ENCODE measurements at regions not wholly inside any gene's neighbourhood (a gene's known extent, or its start where the extent isn't known, plus 50 kb on each side); places are given as distances from the start of the nearest gene placed in this dataset.

DNA sequence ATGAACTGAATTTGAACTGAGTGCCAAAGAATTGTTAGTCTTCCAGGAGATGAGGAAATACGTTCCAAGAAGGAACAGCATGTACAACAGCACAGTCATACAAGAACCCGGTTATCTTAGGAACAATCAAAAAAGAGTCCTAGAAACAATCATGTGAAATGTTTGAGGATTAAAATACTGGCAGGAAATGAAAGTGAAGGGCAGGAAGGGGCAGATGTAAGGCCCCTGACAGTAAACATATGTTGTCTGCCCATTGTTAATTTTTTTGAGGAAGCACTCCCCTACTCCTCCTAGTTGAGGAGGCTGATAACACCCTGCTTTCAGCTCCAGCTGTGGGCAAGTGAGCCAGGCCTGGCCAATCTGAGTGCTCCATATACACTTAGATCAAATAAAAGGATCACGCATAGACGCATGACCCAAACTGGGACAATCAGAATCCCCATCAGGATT is 220.9 kb downstream of the HACE1 start:
- TF ChIP-seq, protein P1, sequence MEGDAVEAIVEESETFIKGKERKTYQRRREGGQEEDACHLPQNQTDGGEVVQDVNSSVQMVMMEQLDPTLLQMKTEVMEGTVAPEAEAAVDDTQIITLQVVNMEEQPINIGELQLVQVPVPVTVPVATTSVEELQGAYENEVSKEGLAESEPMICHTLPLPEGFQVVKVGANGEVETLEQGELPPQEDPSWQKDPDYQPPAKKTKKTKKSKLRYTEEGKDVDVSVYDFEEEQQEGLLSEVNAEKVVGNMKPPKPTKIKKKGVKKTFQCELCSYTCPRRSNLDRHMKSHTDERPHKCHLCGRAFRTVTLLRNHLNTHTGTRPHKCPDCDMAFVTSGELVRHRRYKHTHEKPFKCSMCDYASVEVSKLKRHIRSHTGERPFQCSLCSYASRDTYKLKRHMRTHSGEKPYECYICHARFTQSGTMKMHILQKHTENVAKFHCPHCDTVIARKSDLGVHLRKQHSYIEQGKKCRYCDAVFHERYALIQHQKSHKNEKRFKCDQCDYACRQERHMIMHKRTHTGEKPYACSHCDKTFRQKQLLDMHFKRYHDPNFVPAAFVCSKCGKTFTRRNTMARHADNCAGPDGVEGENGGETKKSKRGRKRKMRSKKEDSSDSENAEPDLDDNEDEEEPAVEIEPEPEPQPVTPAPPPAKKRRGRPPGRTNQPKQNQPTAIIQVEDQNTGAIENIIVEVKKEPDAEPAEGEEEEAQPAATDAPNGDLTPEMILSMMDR (IDR thresholded peaks at IDR 0.05): no peak
- no peak for TF ChIP-seq POLR2A (IDR thresholded peaks at IDR 0.05)
